AG04449 (cell line): ENCODE measurements at regions not wholly inside any gene's neighbourhood (a gene's known extent, or its start where the extent isn't known, plus 50 kb on each side); places are given as distances from the start of the nearest gene placed in this dataset.

Source experiments
- CTCF ChIA-PET: fragments of 350-600 bp; formaldehyde crosslinking; extraction: SDS; loops from one replicate; lab custom pipeline; 2021; ENCODE audit warnings: antibody characterized with exemption; lab: Yijun Ruan, JAX
- POLR2A ChIA-PET: fragments of 400-600, 350-600 bp; formaldehyde crosslinking; extraction: SDS; loops from one replicate; lab custom pipeline; 2020; ENCODE audit warnings: antibody characterized with exemption, inconsistent platforms; lab: Yijun Ruan, JAX
- DNase-seq: peaks from one replicate; pipeline ENCODE4 v3.0.0-alpha.2; 2010; ENCODE audit warnings: low read depth, low spot score
- H3K4me3 ChIP-seq: 2 replicates; pipeline ENCODE4 v1.5.1; 2011; ENCODE audit warnings: low read depth, mild to moderate bottlenecking, control low read depth, low read length
- TF ChIP-seq, protein P1 (sequence below): IDR thresholded peaks from one replicate; pipeline ENCODE4 v1.5.1; 2011; ENCODE audit warnings: mild to moderate bottlenecking, moderate library complexity, low read length, control low read depth, inconsistent platforms; ENCODE audit not compliant: insufficient read depth; ENCODE audit errors: missing control alignments

DNA sequence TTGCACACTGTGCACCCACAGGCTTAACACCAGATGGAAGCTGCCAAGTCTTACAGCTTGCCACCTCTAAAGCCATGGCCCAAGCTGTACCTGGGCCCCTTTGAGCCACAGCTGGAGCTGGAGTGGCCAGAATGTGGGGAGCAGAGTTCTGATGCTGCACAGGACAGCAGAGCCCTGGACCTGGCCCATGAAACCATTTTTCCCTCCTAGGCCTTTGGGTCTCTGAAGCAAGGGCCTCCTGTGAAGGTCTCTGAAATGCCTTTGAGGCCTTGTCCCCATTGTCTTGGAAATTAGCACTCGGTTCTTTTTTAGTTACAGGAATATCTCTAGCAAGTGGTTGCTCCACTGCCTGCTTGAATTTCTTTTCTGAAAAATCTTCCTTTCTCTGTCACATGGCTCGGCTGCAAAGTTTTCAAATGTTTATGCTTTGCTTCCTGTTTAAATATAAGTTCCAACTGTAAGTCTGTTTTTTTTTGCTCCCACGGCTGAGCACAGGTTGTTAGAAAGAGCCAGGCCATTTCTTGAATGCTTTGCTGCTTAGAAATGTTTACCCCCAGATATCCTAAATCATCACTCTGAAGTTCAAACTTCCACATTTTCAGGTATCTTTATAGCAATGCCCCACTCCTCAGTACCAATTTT lies 156.8 kb upstream of the GORAB start:
- TF ChIP-seq, protein P1, sequence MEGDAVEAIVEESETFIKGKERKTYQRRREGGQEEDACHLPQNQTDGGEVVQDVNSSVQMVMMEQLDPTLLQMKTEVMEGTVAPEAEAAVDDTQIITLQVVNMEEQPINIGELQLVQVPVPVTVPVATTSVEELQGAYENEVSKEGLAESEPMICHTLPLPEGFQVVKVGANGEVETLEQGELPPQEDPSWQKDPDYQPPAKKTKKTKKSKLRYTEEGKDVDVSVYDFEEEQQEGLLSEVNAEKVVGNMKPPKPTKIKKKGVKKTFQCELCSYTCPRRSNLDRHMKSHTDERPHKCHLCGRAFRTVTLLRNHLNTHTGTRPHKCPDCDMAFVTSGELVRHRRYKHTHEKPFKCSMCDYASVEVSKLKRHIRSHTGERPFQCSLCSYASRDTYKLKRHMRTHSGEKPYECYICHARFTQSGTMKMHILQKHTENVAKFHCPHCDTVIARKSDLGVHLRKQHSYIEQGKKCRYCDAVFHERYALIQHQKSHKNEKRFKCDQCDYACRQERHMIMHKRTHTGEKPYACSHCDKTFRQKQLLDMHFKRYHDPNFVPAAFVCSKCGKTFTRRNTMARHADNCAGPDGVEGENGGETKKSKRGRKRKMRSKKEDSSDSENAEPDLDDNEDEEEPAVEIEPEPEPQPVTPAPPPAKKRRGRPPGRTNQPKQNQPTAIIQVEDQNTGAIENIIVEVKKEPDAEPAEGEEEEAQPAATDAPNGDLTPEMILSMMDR, result no peak
- no peak for DNase-seq
- POLR2A ChIA-PET, result no interaction called here
- CTCF ChIA-PET, result no interaction called here
- H3K4me3 ChIP-seq, result no peak overlapping the region

DNA sequence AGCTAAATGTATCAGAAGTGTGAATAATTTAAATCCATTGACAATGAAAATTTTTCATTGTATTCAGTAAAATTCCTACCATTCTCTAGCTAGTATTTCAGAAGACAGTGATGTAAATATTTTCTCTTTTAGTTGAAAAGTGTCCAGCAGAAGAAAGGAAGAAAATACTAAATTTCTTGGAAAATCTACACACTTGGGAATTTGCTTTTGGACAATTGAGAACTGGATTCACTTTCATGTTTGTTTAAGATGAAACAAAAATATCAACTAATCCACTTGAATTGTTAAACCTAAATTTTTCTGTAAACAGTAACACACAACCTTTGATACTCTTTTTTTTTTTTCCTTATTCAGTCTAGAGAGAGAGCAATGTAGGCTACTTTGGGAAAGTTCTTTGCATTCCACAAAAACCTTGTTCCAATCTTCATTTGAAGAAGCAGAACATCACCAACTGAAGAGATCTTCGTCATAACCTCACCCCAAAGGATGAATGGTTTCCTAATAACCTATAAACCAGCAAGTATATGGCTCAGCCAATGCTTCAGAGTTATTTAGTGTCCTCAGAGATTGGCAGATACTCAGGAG lies 155.1 kb upstream of the GORAB start:
- CTCF ChIA-PET, result no interaction called here
- H3K4me3 ChIP-seq, result no peak overlapping the region
- no peak for DNase-seq
- POLR2A ChIA-PET, result no interaction called here
- TF ChIP-seq, protein P1, result no peak

GRCh38 chr1:170377440-170377839 lies 154.5 kb upstream of the GORAB start:
- TF ChIP-seq, protein P1, result no peak
- H3K4me3 ChIP-seq, result no peak overlapping the region
- ChIA-PET POLR2A (no interaction called here), CTCF (no interaction called here)
- no peak for DNase-seq

GRCh38 chr1:170377896-170378634 lies 153.9 kb upstream of the GORAB start:
- ChIA-PET CTCF (no interaction called here), POLR2A (no interaction called here)
- TF ChIP-seq, protein P1, result no peak
- DNase-seq, result no peak
- H3K4me3 ChIP-seq, result no peak overlapping the region

GRCh38 chr1:170385750-170386149 lies 146.2 kb upstream of the GORAB start:
- CTCF ChIA-PET, result no interaction called here
- no peak for DNase-seq
- TF ChIP-seq, protein P1, result no peak
- POLR2A ChIA-PET, result no interaction called here
- no peak overlapping the region for H3K4me3 ChIP-seq

GRCh38 chr1:170388489-170388888 lies 143.5 kb upstream of the GORAB start:
- ChIA-PET POLR2A (no interaction called here), CTCF (no interaction called here)
- TF ChIP-seq, protein P1, result no peak
- H3K4me3 ChIP-seq, result no peak overlapping the region
- no peak for DNase-seq
